ENCODE measurements at regions not wholly inside any gene's neighbourhood (a gene's known extent, or its start where the extent isn't known, plus 50 kb on each side); places are given as distances from the start of the nearest gene placed in this dataset.

- intact Hi-C loops (cut with DNase I) = no loop called here
- H3K27ac ChIP-seq = no peak overlapping the region
- no peaks in the 10 kb centered on the region for H3K9me3 ChIP-seq
- no peaks in the 10 kb centered on the region for H3K27me3 ChIP-seq
- DNase-seq = no peak
- no peaks in the 10 kb centered on the region for H3K36me3 ChIP-seq
- no peaks in the 10 kb centered on the region for H3K4me1 ChIP-seq
- TF ChIP-seq POLR2AphosphoS5 (IDR thresholded peaks at IDR 0.05) (no peak), EP300 (IDR thresholded peaks at IDR 0.05) (no peak), POLR2A (IDR thresholded peaks at IDR 0.05) (no peak)
- TF ChIP-seq, protein P1, sequence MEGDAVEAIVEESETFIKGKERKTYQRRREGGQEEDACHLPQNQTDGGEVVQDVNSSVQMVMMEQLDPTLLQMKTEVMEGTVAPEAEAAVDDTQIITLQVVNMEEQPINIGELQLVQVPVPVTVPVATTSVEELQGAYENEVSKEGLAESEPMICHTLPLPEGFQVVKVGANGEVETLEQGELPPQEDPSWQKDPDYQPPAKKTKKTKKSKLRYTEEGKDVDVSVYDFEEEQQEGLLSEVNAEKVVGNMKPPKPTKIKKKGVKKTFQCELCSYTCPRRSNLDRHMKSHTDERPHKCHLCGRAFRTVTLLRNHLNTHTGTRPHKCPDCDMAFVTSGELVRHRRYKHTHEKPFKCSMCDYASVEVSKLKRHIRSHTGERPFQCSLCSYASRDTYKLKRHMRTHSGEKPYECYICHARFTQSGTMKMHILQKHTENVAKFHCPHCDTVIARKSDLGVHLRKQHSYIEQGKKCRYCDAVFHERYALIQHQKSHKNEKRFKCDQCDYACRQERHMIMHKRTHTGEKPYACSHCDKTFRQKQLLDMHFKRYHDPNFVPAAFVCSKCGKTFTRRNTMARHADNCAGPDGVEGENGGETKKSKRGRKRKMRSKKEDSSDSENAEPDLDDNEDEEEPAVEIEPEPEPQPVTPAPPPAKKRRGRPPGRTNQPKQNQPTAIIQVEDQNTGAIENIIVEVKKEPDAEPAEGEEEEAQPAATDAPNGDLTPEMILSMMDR (IDR thresholded peaks at IDR 0.05) = no peak
- H3K4me3 ChIP-seq = no peak overlapping the region
- WGBS, 2 donors = 63 to 79% methylated on average over 7 of the region's 7 CpGs
These were observed 435.4 kb downstream of the ZSWIM6 start for GRCh38 chr5:61767231-61768080.

DNA sequence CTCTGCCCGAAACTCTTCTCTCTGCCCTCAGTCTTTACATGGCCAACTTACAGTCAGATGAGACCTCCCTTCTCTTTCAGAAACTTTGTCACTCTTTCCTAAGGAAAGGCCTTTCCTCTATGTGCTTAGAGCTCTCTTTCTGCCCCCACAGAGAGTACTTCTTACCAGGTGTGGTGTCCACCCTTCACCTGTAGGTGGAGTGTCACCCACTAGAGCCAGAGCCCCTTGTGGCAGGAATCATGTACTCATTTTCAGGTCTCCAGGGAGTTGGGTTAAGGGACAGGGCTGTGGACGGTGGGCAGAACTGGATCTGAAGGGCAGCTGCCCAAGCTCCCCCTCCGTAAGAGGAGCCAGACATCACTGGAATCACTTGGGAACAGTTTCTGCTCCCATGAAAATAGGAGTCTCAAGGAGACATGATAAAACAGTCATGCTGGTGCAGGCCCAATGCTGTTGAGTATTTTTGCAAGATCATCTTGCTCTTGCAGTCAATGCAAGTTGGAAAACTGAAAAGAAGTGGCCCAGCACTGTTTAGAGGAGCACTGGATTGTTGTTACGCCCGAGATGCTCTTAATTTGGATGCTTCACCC lies 436.7 kb downstream of the ZSWIM6 start:
- Histone ChIP-seq H3K9me3 (no peaks in the 10 kb centered on the region), H3K4me3 (no peak overlapping the region), H3K4me1 (no peaks in the 10 kb centered on the region), H3K36me3 (no peaks in the 10 kb centered on the region), H3K27ac (no peak overlapping the region), H3K27me3 (no peaks in the 10 kb centered on the region)
- WGBS, 2 donors = 86 to 87% methylated on average over 5 of the region's 5 CpGs
- TF ChIP-seq, protein P1 (IDR thresholded peaks at IDR 0.05) = no peak
- TF ChIP-seq EP300 (IDR thresholded peaks at IDR 0.05) (no peak), POLR2A (IDR thresholded peaks at IDR 0.05) (no peak), POLR2AphosphoS5 (IDR thresholded peaks at IDR 0.05) (no peak)
- no peak for DNase-seq
- intact Hi-C loops (cut with DNase I) = no loop called here

GRCh38 chr5:61771062-61771461 lies 439.0 kb downstream of the ZSWIM6 start:
- no peak overlapping the region for H3K27ac ChIP-seq
- no peaks in the 10 kb centered on the region for H3K36me3 ChIP-seq
- intact Hi-C loops (cut with DNase I) = no loop called here
- H3K9me3 ChIP-seq = no peaks in the 10 kb centered on the region
- DNase-seq = no peak
- H3K27me3 ChIP-seq = peaks cover 0 to 6% (median 0%) of the 10 kb centered on the region in 3 donors
- no peaks in the 10 kb centered on the region for H3K4me1 ChIP-seq
- WGBS, 2 donors = 73 to 84% methylated on average over 10 of the region's 10 CpGs
- H3K4me3 ChIP-seq = no peak overlapping the region
- TF ChIP-seq, protein P1 (IDR thresholded peaks at IDR 0.05) = no peak
- no peak for TF ChIP-seq POLR2A (IDR thresholded peaks at IDR 0.05)

GRCh38 chr5:61771808-61772207 lies 439.8 kb downstream of the ZSWIM6 start:
- intact Hi-C loops (cut with DNase I) = no loop called here
- H3K36me3 ChIP-seq = no peaks in the 10 kb centered on the region
- no peak overlapping the region for H3K4me3 ChIP-seq
- no peaks in the 10 kb centered on the region for H3K9me3 ChIP-seq
- TF ChIP-seq EP300 (IDR thresholded peaks at IDR 0.05) = no peak
- no peak for TF ChIP-seq POLR2AphosphoS5 (IDR thresholded peaks at IDR 0.05)
- no peak for TF ChIP-seq POLR2A (IDR thresholded peaks at IDR 0.05)
- TF ChIP-seq, protein P1 (IDR thresholded peaks at IDR 0.05) = no peak
- peaks cover 0 to 6% (median 0%) of the 10 kb centered on the region in 3 donors for H3K27me3 ChIP-seq
- no peaks in the 10 kb centered on the region for H3K4me1 ChIP-seq
- no peak for DNase-seq
- no peak overlapping the region for H3K27ac ChIP-seq

Measured in sigmoid colon (tissue), 6 donors.